Adrenal gland (tissue), 9 donors: ENCODE measurements at regions not wholly inside any gene's neighbourhood (a gene's known extent, or its start where the extent isn't known, plus 50 kb on each side); places are given as distances from the start of the nearest gene placed in this dataset.

Experiments
- DNase-seq, 7 donors: peaks; one replicate each; pipeline ENCODE4 v3.0.0-alpha.2; 2019 to 2020
- H3K27ac ChIP-seq, 5 donors: fragments of 200-600 bp; sonication (generic) in 4 of 5; 1 replicate in 3 of 5; 2 replicates in 2 of 5; pipeline versions ENCODE4 v1.5.1 to v1.8.0; 2016 to 2020; ENCODE audit warnings: mild to moderate bottlenecking in 1 of 5
- H3K27me3 ChIP-seq: fragments of 200-600 bp; 2 replicates; pipeline ENCODE4 v1.8.0; 2021
- H3K36me3 ChIP-seq, 2 donors: fragments of 200-600 bp; replicated peaks in 1 of 2; 1 replicate in 1 of 2; 2 replicates in 1 of 2; pipeline versions ENCODE4 v1.5.1 to v1.8.0; 2018 to 2022
- H3K4me1 ChIP-seq, 2 donors: fragments of 200-600 bp; replicated peaks in 1 of 2; 1 replicate in 1 of 2; 2 replicates in 1 of 2; pipeline versions ENCODE4 v1.5.1 to v1.8.0; 2018 to 2021
- H3K4me3 ChIP-seq, 4 donors: fragments of 200-600 bp; sonication (generic) in 3 of 4; one replicate each; pipeline ENCODE4 v1.5.1; 2016 to 2018
- H3K9me3 ChIP-seq, 3 donors: fragments of 200-600 bp; sonication (generic) in 1 of 3; replicated peaks in 1 of 3; 1 replicate in 2 of 3; 2 replicates in 1 of 3; pipeline versions ENCODE4 v1.5.1 to v1.8.0; 2016 to 2021
- CTCF ChIP-seq, 6 experiments: fragments of 450-650 bp in 4 of 6; fragments of 200-600 bp in 2 of 6; sonication (generic) in 1 of 6; IDR thresholded peaks; 1 replicate in 5 of 6; 2 replicates in 1 of 6; pipeline versions ENCODE4 v1.5.1 to v1.8.0; 2016 to 2021; ENCODE audit warnings: antibody characterized with exemption in 6 of 6, mild to moderate bottlenecking in 2 of 6, moderate library complexity in 1 of 6
- POLR2A ChIP-seq, 2 donors: fragments of 450-650 bp; IDR thresholded peaks; one replicate each; pipeline ENCODE4 v1.6.1; 2017; ENCODE audit warnings: antibody characterized with exemption in 2 of 2, mild to moderate bottlenecking in 2 of 2, moderate library complexity in 1 of 2
- WGBS, 4 donors: extraction: QIAGEN DNeasy Blood & Tissue Kit in 2 of 4; methylation state at CpG; one replicate each; pipeline versions ENCODE4 v1.1.5 to v1.1.7; 2013 to 2017; 5-methylcytosine and 5-hydroxymethylcytosine counted together
- intact Hi-C, 2 donors: fragments of 100-400 bp; cut with DNase I; formaldehyde crosslinking; loops; one replicate each; pipeline versions ENCODE4 v1.14.1 to v1.15.0; 2022 to 2023
- donor health status: healthy with polysubstance abuse.
- donor health status: Bipolar disorder and iron deficiency.
- donor health status: DM: yes; HTN: yes; CAD: no.
- donor health status: DM: no; HTN: no; CAD: no.
- donor health status: DM: no; HTN: no; CAD: no.

GRCh38 chr6:69489970-69490369, 306.8 kb downstream of the LMBRD1 start:
- intact Hi-C loops, result no loop called here
- TF ChIP-seq POLR2A (IDR thresholded peaks at IDR 0.05) (no peak), CTCF (IDR thresholded peaks at IDR 0.05) (no peak)

GRCh38 chr6:69487688-69488087, 309.1 kb downstream of the LMBRD1 start:
- DNase-seq, result no peak
- Histone ChIP-seq H3K4me3 (no peak overlapping the region), H3K9me3 (peaks cover 0 to 6% (median 0%) of the 10 kb centered on the region in 3 donors), H3K4me1 (no peaks in the 10 kb centered on the region), H3K36me3 (no peaks in the 10 kb centered on the region), H3K27me3 (no peaks in the 10 kb centered on the region), H3K27ac (no peak overlapping the region)
- TF ChIP-seq POLR2A (IDR thresholded peaks at IDR 0.05) (no peak), CTCF (IDR thresholded peaks at IDR 0.05) (peak in 1 of 6 experiments; percentile 12)
- intact Hi-C loops, result no loop called here

More at GRCh38 chr6:69489970-69490369, 306.8 kb downstream of the LMBRD1 start:
- Histone ChIP-seq H3K4me1 (no peaks in the 10 kb centered on the region), H3K27me3 (no peaks in the 10 kb centered on the region), H3K36me3 (no peaks in the 10 kb centered on the region), H3K27ac (no peak overlapping the region), H3K9me3 (peaks cover 0 to 6% (median 0%) of the 10 kb centered on the region in 3 donors), H3K4me3 (no peak overlapping the region)
- DNase-seq, result no peak

GRCh38 chr6:69466979-69467570, 329.7 kb downstream of the LMBRD1 start:
- H3K27me3 ChIP-seq, result no peaks in the 10 kb centered on the region
- 84 to 95% (median 89%) methylated on average over 7 to 26 of the region's 26 CpGs for WGBS, 4 donors
- intact Hi-C loops, result no loop called here
- no peak for TF ChIP-seq CTCF (IDR thresholded peaks at IDR 0.05)
- TF ChIP-seq POLR2A (IDR thresholded peaks at IDR 0.05), result no peak
- H3K36me3 ChIP-seq, result no peaks in the 10 kb centered on the region
- no peak overlapping the region for H3K4me3 ChIP-seq
- no peak for DNase-seq
- no peak overlapping the region for H3K27ac ChIP-seq
- no peaks in the 10 kb centered on the region for H3K9me3 ChIP-seq
- H3K4me1 ChIP-seq, result no peaks in the 10 kb centered on the region

GRCh38 chr6:69465866-69466265, 330.9 kb downstream of the LMBRD1 start:
- Histone ChIP-seq H3K4me3 (no peak overlapping the region), H3K27ac (no peak overlapping the region), H3K27me3 (no peaks in the 10 kb centered on the region), H3K36me3 (no peaks in the 10 kb centered on the region), H3K4me1 (no peaks in the 10 kb centered on the region), H3K9me3 (no peaks in the 10 kb centered on the region)
- TF ChIP-seq CTCF (IDR thresholded peaks at IDR 0.05), result no peak
- TF ChIP-seq POLR2A (IDR thresholded peaks at IDR 0.05), result no peak
- intact Hi-C loops, result no loop called here
- DNase-seq, result no peak
